Gastroesophageal sphincter (tissue), 3 donors: ENCODE measurements at regions not wholly inside any gene's neighbourhood (a gene's known extent, or its start where the extent isn't known, plus 50 kb on each side); places are given as distances from the start of the nearest gene placed in this dataset.

ENCODE experiments used
- CTCF ChIP-seq, 4 experiments: fragments of 200-600 bp in 2 of 4; fragments of 450-650 bp in 2 of 4; sonication (generic) in 1 of 4; IDR thresholded peaks; one replicate each; pipeline ENCODE4 v1.5.1; 2017 to 2019; ENCODE audit warnings: antibody characterized with exemption in 4 of 4, mild to moderate bottlenecking in 2 of 4, moderate library complexity in 2 of 4
- POLR2A ChIP-seq, 2 donors: fragments of 450-650 bp; IDR thresholded peaks; one replicate each; pipeline ENCODE4 v1.6.1; 2017; ENCODE audit warnings: antibody characterized with exemption in 2 of 2, mild to moderate bottlenecking in 2 of 2, moderate library complexity in 1 of 2

- TF ChIP-seq POLR2A (IDR thresholded peaks at IDR 0.05), result no peak
- no peak for TF ChIP-seq CTCF (IDR thresholded peaks at IDR 0.05)
These were observed 281.7 kb upstream of the ATP5MC3 start for GRCh38 chr2:175463169-175463568.
